Uterus (tissue), 3 donors: ENCODE measurements at regions not wholly inside any gene's neighbourhood (a gene's known extent, or its start where the extent isn't known, plus 50 kb on each side); places are given as distances from the start of the nearest gene placed in this dataset.

ENCODE experiments used
- DNase-seq, 2 donors: peaks; one replicate each; pipeline ENCODE4 v3.0.0-alpha.2; 2019 to 2020
- H3K27ac ChIP-seq, 2 donors: fragments of 200-600 bp; sonication (generic); 1 replicate in 1 of 2; 2 replicates in 1 of 2; pipeline ENCODE4 v1.5.1; 2016 to 2018
- H3K27me3 ChIP-seq, 2 donors: fragments of 200-600 bp; sonication (generic); one replicate each; pipeline ENCODE4 v1.5.1; 2018 to 2019; ENCODE audit warnings: control low read depth in 1 of 2
- H3K36me3 ChIP-seq, 2 donors: fragments of 200-600 bp; sonication (generic); one replicate each; pipeline ENCODE4 v1.5.1; 2019; ENCODE audit warnings: control low read depth in 1 of 2
- H3K4me1 ChIP-seq, 2 donors: fragments of 200-600 bp; sonication (generic); one replicate each; pipeline ENCODE4 v1.5.1; 2018 to 2019; ENCODE audit warnings: control low read depth in 1 of 2
- H3K4me3 ChIP-seq, 2 donors: fragments of 200-600 bp; sonication (generic); 1 replicate in 1 of 2; 2 replicates in 1 of 2; pipeline ENCODE4 v1.5.1; 2018 to 2019; ENCODE audit warnings: mild to moderate bottlenecking in 1 of 2
- H3K9me3 ChIP-seq, 2 donors: fragments of 200-600 bp; sonication (generic); one replicate each; pipeline ENCODE4 v1.5.1; 2019; ENCODE audit warnings: control low read depth in 1 of 2
- POLR2A ChIP-seq, 2 donors: fragments of 450-650 bp; IDR thresholded peaks; one replicate each; pipeline ENCODE4 v1.6.1; 2016; ENCODE audit warnings: antibody characterized with exemption in 2 of 2, mild to moderate bottlenecking in 1 of 2, moderate library complexity in 1 of 2
- intact Hi-C: fragments of 100-400 bp; cut with DNase I; formaldehyde crosslinking; loops from one replicate; pipeline ENCODE4 v1.15.1; 2023; ENCODE audit warnings: low total_unique reads
- TF ChIP-seq, protein P1 (sequence below), 4 experiments: fragments of 200-600 bp in 2 of 4; fragments of 450-650 bp in 2 of 4; sonication (generic) in 2 of 4; IDR thresholded peaks; one replicate each; pipeline ENCODE4 v1.5.1; 2016 to 2019; ENCODE audit warnings: antibody characterized with exemption in 4 of 4, mild to moderate bottlenecking in 2 of 4, moderate library complexity in 1 of 4
- donor health status: DM: yes; HTN: yes; CAD: no.

DNA sequence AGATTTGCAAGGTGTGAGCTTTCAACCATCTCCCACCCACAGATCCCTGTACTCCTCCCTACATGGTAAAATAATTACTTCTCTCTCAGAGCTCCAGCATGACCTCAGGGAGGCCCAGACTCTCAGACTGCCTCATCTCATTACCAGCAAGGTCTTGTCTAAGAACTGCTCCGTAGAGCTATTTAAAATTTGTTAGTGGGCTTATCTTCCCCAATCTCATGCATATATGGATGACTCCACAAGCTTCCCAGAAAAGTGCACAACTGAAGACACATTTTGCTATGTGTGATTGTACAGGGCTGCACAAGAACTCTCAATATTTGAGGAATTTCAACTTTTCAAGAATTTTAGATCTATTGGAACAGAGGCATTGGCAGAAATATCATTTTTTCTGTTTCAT, 230.3 kb downstream of the CSNK2A3 start:
- intact Hi-C loops, result no loop called here
- Histone ChIP-seq H3K4me3 (no peak overlapping the region), H3K36me3 (no peaks in the 10 kb centered on the region), H3K27ac (no peak overlapping the region), H3K4me1 (no peaks in the 10 kb centered on the region), H3K9me3 (no peaks in the 10 kb centered on the region), H3K27me3 (no peaks in the 10 kb centered on the region)
- no peak for TF ChIP-seq POLR2A (IDR thresholded peaks at IDR 0.05)
- TF ChIP-seq, protein P1, sequence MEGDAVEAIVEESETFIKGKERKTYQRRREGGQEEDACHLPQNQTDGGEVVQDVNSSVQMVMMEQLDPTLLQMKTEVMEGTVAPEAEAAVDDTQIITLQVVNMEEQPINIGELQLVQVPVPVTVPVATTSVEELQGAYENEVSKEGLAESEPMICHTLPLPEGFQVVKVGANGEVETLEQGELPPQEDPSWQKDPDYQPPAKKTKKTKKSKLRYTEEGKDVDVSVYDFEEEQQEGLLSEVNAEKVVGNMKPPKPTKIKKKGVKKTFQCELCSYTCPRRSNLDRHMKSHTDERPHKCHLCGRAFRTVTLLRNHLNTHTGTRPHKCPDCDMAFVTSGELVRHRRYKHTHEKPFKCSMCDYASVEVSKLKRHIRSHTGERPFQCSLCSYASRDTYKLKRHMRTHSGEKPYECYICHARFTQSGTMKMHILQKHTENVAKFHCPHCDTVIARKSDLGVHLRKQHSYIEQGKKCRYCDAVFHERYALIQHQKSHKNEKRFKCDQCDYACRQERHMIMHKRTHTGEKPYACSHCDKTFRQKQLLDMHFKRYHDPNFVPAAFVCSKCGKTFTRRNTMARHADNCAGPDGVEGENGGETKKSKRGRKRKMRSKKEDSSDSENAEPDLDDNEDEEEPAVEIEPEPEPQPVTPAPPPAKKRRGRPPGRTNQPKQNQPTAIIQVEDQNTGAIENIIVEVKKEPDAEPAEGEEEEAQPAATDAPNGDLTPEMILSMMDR (IDR thresholded peaks at IDR 0.05), result no peak
- DNase-seq, result no peak

DNA sequence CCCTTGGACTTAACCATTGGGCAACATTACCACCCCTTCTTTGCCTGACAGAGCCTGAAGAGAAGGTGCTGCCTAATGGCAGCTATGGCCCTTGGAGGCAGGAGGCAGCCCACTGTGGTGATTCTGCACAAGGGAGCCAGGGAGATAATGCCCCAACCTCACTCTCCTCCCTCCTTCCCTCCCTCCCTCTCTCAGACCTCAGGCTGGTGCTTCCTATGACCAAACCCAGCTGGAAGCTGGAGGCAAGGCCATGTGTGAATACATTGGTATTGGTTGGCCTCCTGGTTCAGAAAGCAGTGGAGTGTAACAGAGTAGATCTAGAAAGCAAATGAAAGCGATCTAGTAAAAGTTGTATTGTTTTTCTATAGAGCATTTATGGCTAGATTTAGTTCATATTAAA, 233.1 kb downstream of the CSNK2A3 start:
- Histone ChIP-seq H3K4me3 (no peak overlapping the region), H3K9me3 (no peaks in the 10 kb centered on the region), H3K27ac (no peak overlapping the region), H3K4me1 (no peaks in the 10 kb centered on the region), H3K27me3 (no peaks in the 10 kb centered on the region), H3K36me3 (no peaks in the 10 kb centered on the region)
- intact Hi-C loops, result no loop called here
- no peak for DNase-seq
- TF ChIP-seq, protein P1 (IDR thresholded peaks at IDR 0.05), result no peak
- TF ChIP-seq POLR2A (IDR thresholded peaks at IDR 0.05), result no peak

DNA sequence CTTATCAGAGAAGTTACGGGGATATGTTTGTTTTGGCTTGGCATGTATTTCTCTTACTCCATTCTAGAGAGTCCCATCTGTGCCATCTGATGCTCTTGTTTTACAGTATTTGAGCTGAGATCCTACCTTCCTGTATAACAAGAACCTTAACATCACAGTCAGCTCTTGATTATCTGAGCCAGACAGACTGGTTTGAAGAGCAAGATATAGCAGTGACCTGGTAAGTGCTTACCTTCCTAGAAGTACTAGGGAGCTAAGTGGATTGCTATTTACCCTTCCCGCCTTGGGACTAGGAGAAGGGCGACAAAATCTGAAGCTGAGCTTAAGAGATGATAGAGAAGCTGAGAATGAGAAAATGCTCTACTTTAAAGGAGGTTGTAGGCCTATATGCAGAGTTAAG, 235.3 kb downstream of the CSNK2A3 start:
- Histone ChIP-seq H3K27me3 (no peaks in the 10 kb centered on the region), H3K4me3 (no peak overlapping the region), H3K9me3 (no peaks in the 10 kb centered on the region), H3K27ac (no peak overlapping the region), H3K36me3 (no peaks in the 10 kb centered on the region), H3K4me1 (no peaks in the 10 kb centered on the region)
- intact Hi-C loops, result no loop called here
- DNase-seq, result no peak
- TF ChIP-seq, protein P1 (IDR thresholded peaks at IDR 0.05), result no peak
- no peak for TF ChIP-seq POLR2A (IDR thresholded peaks at IDR 0.05)

DNA sequence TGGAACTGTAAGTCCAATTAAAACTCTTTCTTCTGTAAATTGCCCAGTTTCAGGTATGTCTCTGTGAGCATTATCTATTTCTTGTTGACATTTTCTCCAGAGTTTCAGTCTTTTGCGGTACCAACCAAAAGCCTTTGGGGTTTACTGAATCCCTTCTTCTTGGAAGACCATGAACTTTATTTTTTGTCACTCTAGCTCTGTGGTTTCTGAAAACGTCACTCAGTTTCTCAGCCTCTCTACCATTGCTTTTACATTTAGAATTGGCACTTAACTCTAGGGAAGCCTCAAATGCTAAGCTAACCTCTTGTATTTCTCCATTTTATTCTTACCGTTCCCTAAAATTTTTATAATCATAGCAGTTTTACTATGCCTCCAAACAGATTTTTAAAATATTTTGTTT, 237.6 kb downstream of the CSNK2A3 start:
- Histone ChIP-seq H3K4me1 (no peaks in the 10 kb centered on the region), H3K9me3 (no peaks in the 10 kb centered on the region), H3K4me3 (no peak overlapping the region), H3K27me3 (no peaks in the 10 kb centered on the region), H3K27ac (no peak overlapping the region), H3K36me3 (no peaks in the 10 kb centered on the region)
- no peak for TF ChIP-seq POLR2A (IDR thresholded peaks at IDR 0.05)
- TF ChIP-seq, protein P1 (IDR thresholded peaks at IDR 0.05), result no peak
- intact Hi-C loops, result no loop called here
- no peak for DNase-seq

DNA sequence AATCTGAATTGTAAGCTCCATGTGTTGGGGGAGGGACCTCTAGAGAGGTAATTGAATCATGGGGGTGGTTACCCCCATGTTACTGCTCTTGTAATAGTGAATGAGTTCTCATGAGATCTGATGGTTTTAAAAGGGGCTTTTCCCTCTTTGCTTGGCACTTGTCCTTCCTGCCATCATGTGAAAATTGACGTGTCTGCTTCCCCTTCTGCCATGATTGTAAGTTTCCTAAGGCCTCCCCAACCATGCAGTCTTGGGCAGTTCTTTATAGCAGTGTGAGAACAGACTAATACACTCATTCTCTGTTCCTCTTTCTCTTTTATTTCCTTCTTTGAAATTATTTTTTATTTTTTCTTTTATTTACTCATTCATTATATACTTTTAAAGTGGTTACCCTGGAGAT, 239.4 kb downstream of the CSNK2A3 start:
- H3K4me3 ChIP-seq, result no peak overlapping the region
- no peaks in the 10 kb centered on the region for H3K9me3 ChIP-seq
- no peak overlapping the region for H3K27ac ChIP-seq
- no peak for DNase-seq
- TF ChIP-seq, protein P1 (IDR thresholded peaks at IDR 0.05), result no peak
- no peak for TF ChIP-seq POLR2A (IDR thresholded peaks at IDR 0.05)
- no peaks in the 10 kb centered on the region for H3K27me3 ChIP-seq
- no peaks in the 10 kb centered on the region for H3K36me3 ChIP-seq
- H3K4me1 ChIP-seq, result no peaks in the 10 kb centered on the region
- intact Hi-C loops, result no loop called here
